Gastrocnemius medialis (tissue), 4 donors: ENCODE measurements at regions not wholly inside any gene's neighbourhood (a gene's known extent, or its start where the extent isn't known, plus 50 kb on each side); places are given as distances from the start of the nearest gene placed in this dataset.
A peak's percentile ranks its signal among the peaks of the same experiment; 100 is the strongest.

Source experiments
- ATAC-seq, 2 donors: fragments of 150-250 bp; one replicate each; pipeline ENCODE4 v1.9.1; 2016
- DNase-seq, 2 donors: peaks; one replicate each; pipeline ENCODE4 v3.0.0-alpha.2; 2019
- H3K27ac ChIP-seq, 4 donors: fragments of 200-600 bp; sonication (generic); 1 replicate in 1 of 4; 2 replicates in 3 of 4; pipeline ENCODE4 v1.5.1; 2016 to 2018; ENCODE audit warnings: mild to moderate bottlenecking in 2 of 4, moderate library complexity in 1 of 4
- H3K27me3 ChIP-seq, 3 donors: fragments of 200-600 bp; sonication (generic) in 2 of 3; 1 replicate in 1 of 3; 2 replicates in 2 of 3; pipeline versions ENCODE4 v1.5.1 to v1.6.0; 2016 to 2019; ENCODE audit warnings: mild to moderate bottlenecking in 1 of 3, moderate library complexity in 1 of 3
- H3K36me3 ChIP-seq, 2 donors: fragments of 200-600 bp; sonication (generic) in 1 of 2; one replicate each; pipeline ENCODE4 v1.5.1; 2017 to 2018
- H3K4me1 ChIP-seq, 2 donors: fragments of 200-600 bp; sonication (generic) in 1 of 2; one replicate each; pipeline ENCODE4 v1.5.1; 2016 to 2017; ENCODE audit warnings: mild to moderate bottlenecking in 2 of 2
- H3K4me3 ChIP-seq, 4 donors: fragments of 200-600 bp; sonication (generic) in 3 of 4; 1 replicate in 1 of 4; 2 replicates in 3 of 4; pipeline ENCODE4 v1.5.1; 2016 to 2019; ENCODE audit warnings: mild to moderate bottlenecking in 2 of 4
- H3K9me3 ChIP-seq, 3 donors: fragments of 200-600 bp; sonication (generic) in 2 of 3; 1 replicate in 1 of 3; 2 replicates in 2 of 3; pipeline ENCODE4 v1.5.1; 2016 to 2019
- CTCF ChIP-seq, 5 experiments: fragments of 450-650 bp in 3 of 5; fragments of 200-600 bp in 2 of 5; sonication (generic) in 2 of 5; IDR thresholded peaks in 4 of 5; conservative IDR thresholded peaks in 1 of 5; 1 replicate in 4 of 5; 2 replicates in 1 of 5; pipeline ENCODE4 v1.5.1; 2016 to 2019; ENCODE audit warnings: antibody characterized with exemption in 5 of 5, mild to moderate bottlenecking in 3 of 5, moderate library complexity in 3 of 5
- POLR2A ChIP-seq, 2 donors: fragments of 450-650 bp; IDR thresholded peaks; one replicate each; pipeline ENCODE4 v1.6.1; 2017; ENCODE audit warnings: antibody characterized with exemption in 2 of 2, mild to moderate bottlenecking in 2 of 2, moderate library complexity in 2 of 2
- in situ Hi-C, 4 donors: fragments of 200-750 bp; cut with MboI; loops; one replicate each; pipeline versions ENCODE4 v1.15.0 to v1.8.0; 2017; ENCODE audit warnings: low sequenced_read_pairs in 4 of 4
- intact Hi-C: fragments of 100-400 bp; cut with DNase I; formaldehyde crosslinking; loops from one replicate; pipeline ENCODE4 v1.15.1; 2023; ENCODE audit warnings: low total_unique reads

GRCh38 chr12:67439611-67440010, 170.5 kb downstream of the CAND1 start:
- intact Hi-C loops: loop anchor here (5.0 kb wide), 4 partner anchors 167 to 503 kb away; partner anchors contain the start of gene DYRK2
- Histone ChIP-seq H3K27me3 (no peaks in the 10 kb centered on the region), H3K36me3 (no peaks in the 10 kb centered on the region), H3K9me3 (no peaks in the 10 kb centered on the region), H3K27ac (no peak overlapping the region), H3K4me1 (peaks cover 18 to 28% of the 10 kb centered on the region in 2 donors), H3K4me3 (no peak overlapping the region)
- in situ Hi-C loops: loop anchor here in 3 of 4 donors (5.0 to 25.0 kb wide), 3 partner anchors 82 to 505 kb away; no protein-coding TSS in a partner anchor
- TF ChIP-seq CTCF (IDR thresholded peaks at IDR 0.05 in 4 of 5, conservative IDR thresholded peaks at IDR 0.05 in 1 of 5) (no peak), POLR2A (IDR thresholded peaks at IDR 0.05) (no peak)
- DNase-seq: no peak
- no peak for ATAC-seq

GRCh38 chr12:67441736-67442346, 172.7 kb downstream of the CAND1 start:
- peak overlapping the region; percentile 45 to 55 (median 50) for H3K4me3 ChIP-seq
- peak; percentile 78 to 88 for DNase-seq
- H3K4me1 ChIP-seq: peaks cover 13 to 18% of the 10 kb centered on the region in 2 donors
- ATAC-seq: peak; percentile 95 to 99
- H3K9me3 ChIP-seq: no peaks in the 10 kb centered on the region
- in situ Hi-C loops (loop anchor here in 2 of 4 donors (5.0 to 25.0 kb wide), 2 partner anchors 85 to 495 kb away; no protein-coding TSS in a partner anchor), intact Hi-C loops (loop anchor here (1.0 to 5.0 kb wide), 5 partner anchors 86 to 500 kb away; partner anchors contain the start of gene DYRK2)
- peak overlapping the region; percentile 70 to 86 (median 76) for H3K27ac ChIP-seq
- no peaks in the 10 kb centered on the region for H3K36me3 ChIP-seq
- TF ChIP-seq POLR2A (IDR thresholded peaks at IDR 0.05) (no peak), CTCF (IDR thresholded peaks at IDR 0.05 in 4 of 5, conservative IDR thresholded peaks at IDR 0.05 in 1 of 5) (peak; percentile 69 to 86 (median 75))
- H3K27me3 ChIP-seq: no peaks in the 10 kb centered on the region

GRCh38 chr12:67442347-67442841, 173.2 kb downstream of the CAND1 start:
- peak; percentile 46 to 57 for DNase-seq

GRCh38 chr12:67442896-67443295, 173.7 kb downstream of the CAND1 start:
- Histone ChIP-seq H3K4me1 (peaks cover 13 to 18% of the 10 kb centered on the region in 2 donors), H3K9me3 (no peaks in the 10 kb centered on the region), H3K4me3 (no peak overlapping the region), H3K27ac (peak overlapping the region; percentile 70 to 86 (median 76)), H3K36me3 (no peaks in the 10 kb centered on the region), H3K27me3 (no peaks in the 10 kb centered on the region)
- intact Hi-C loops: loop anchor here (1.0 to 5.0 kb wide), 5 partner anchors 87 to 499 kb away; partner anchors contain the start of gene DYRK2
- TF ChIP-seq POLR2A (IDR thresholded peaks at IDR 0.05): no peak
- no peak for TF ChIP-seq CTCF (IDR thresholded peaks at IDR 0.05 in 4 of 5, conservative IDR thresholded peaks at IDR 0.05 in 1 of 5)
- ATAC-seq: no peak
- in situ Hi-C loops: loop anchor here in 2 of 4 donors (5.0 to 25.0 kb wide), 2 partner anchors 86 to 494 kb away; no protein-coding TSS in a partner anchor
- no peak for DNase-seq

More at GRCh38 chr12:67442347-67442841, 173.2 kb downstream of the CAND1 start:
- Histone ChIP-seq H3K4me3 (peak overlapping the region; percentile 45 to 55 (median 50)), H3K9me3 (no peaks in the 10 kb centered on the region), H3K36me3 (no peaks in the 10 kb centered on the region), H3K27me3 (no peaks in the 10 kb centered on the region), H3K4me1 (peaks cover 13 to 18% of the 10 kb centered on the region in 2 donors), H3K27ac (peak overlapping the region; percentile 70 to 86 (median 76))
- TF ChIP-seq POLR2A (IDR thresholded peaks at IDR 0.05) (no peak), CTCF (IDR thresholded peaks at IDR 0.05 in 4 of 5, conservative IDR thresholded peaks at IDR 0.05 in 1 of 5) (no peak)
- in situ Hi-C loops (loop anchor here in 2 of 4 donors (5.0 to 25.0 kb wide), 2 partner anchors 85 to 495 kb away; no protein-coding TSS in a partner anchor), intact Hi-C loops (loop anchor here (1.0 to 5.0 kb wide), 5 partner anchors 86 to 500 kb away; partner anchors contain the start of gene DYRK2)
- peak; percentile 70 to 78 for ATAC-seq
